Upper lobe of left lung (tissue), 4 donors: ENCODE measurements at regions not wholly inside any gene's neighbourhood (a gene's known extent, or its start where the extent isn't known, plus 50 kb on each side); places are given as distances from the start of the nearest gene placed in this dataset.

ENCODE experiments used
- CTCF ChIP-seq, 6 experiments: fragments of 450-650 bp in 4 of 6; fragments of 200-600 bp in 2 of 6; sonication (generic) in 2 of 6; IDR thresholded peaks; one replicate each; pipeline ENCODE4 v1.5.1; 2016 to 2019; ENCODE audit warnings: antibody characterized with exemption in 6 of 6
- EP300 ChIP-seq, 4 donors: sonication (generic); formaldehyde crosslinking; IDR thresholded peaks; one replicate each; pipeline ENCODE4 v1.5.1; 2017; ENCODE audit warnings: antibody characterized with exemption in 4 of 4, control low read depth in 2 of 4
- POLR2A ChIP-seq, 4 donors: fragments of 450-650 bp; IDR thresholded peaks; one replicate each; pipeline ENCODE4 v1.5.1; 2016 to 2017; ENCODE audit warnings: antibody characterized with exemption in 4 of 4, mild to moderate bottlenecking in 2 of 4
- POLR2AphosphoS5 ChIP-seq, 2 donors: sonication (generic); formaldehyde crosslinking; IDR thresholded peaks; one replicate each; pipeline ENCODE4 v1.5.1; 2017; ENCODE audit warnings: antibody characterized with exemption in 2 of 2

GRCh38 chr2:66379473-66379872 lies 55.5 kb upstream of the MEIS1 start:
- TF ChIP-seq EP300 (IDR thresholded peaks at IDR 0.05), result no peak
- TF ChIP-seq POLR2A (IDR thresholded peaks at IDR 0.05), result no peak
- TF ChIP-seq CTCF (IDR thresholded peaks at IDR 0.05), result no peak
- no peak for TF ChIP-seq POLR2AphosphoS5 (IDR thresholded peaks at IDR 0.05)
